ENCODE measurements at regions not wholly inside any gene's neighbourhood (a gene's known extent, or its start where the extent isn't known, plus 50 kb on each side); places are given as distances from the start of the nearest gene placed in this dataset.
"Not testable (repeated sequence)": the region's sequence is repeated elsewhere in the genome, so short reads cannot be mapped to it uniquely, and the experiment has no call there.

DNA sequence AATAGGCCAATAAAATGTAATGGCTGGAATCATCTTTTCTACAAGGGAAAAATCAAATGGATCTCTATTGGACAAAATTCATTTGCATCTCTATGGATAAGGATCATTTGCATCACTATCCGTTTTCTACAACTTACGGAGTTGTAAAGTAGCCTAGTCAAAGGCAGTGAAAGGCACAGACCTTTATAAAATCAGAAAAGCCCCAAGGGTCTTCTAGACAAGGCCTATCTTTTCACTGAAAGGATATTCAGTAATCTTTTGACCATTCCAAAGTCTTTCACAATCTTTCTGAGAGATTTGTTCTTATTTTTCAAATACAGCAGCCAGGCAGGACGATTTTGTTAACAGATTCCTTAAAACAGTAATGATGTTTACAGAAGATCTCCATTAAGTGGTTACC, 119.5 kb upstream of the JADE1 start:
- DNase-seq (ENCODE audit: low spot score) (no peak), ATAC-seq (no peak)

DNA sequence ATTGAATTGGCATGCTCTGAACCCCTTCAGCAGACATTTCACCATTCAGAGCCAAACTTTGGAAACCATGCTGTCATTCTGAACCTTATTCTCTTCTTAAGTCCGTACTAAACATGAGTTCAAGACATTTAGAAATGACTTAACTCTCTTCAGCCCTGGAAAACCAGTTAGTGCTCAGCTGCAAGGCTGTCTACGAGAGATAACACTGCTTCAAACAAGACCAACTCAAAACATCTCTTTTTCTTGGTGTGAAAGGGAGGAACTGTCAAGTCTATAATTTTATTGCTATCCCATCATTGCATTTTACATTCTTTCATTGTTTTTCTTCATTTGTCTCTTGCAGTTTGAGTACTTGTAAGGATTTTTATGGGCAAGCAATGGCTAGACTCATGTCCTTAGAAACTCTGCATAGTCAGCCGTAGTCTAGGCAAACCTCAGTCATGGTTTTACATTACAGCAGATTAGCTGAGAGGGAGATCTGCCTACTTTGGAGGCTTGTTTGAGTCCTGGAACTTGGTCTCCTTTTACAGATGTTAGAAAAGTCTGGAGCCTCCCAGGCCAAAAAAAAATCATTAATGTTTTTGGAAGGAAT, 120.6 kb upstream of the JADE1 start:
- DNase-seq (ENCODE audit: low spot score) (no peak), ATAC-seq (no peak)

DNA sequence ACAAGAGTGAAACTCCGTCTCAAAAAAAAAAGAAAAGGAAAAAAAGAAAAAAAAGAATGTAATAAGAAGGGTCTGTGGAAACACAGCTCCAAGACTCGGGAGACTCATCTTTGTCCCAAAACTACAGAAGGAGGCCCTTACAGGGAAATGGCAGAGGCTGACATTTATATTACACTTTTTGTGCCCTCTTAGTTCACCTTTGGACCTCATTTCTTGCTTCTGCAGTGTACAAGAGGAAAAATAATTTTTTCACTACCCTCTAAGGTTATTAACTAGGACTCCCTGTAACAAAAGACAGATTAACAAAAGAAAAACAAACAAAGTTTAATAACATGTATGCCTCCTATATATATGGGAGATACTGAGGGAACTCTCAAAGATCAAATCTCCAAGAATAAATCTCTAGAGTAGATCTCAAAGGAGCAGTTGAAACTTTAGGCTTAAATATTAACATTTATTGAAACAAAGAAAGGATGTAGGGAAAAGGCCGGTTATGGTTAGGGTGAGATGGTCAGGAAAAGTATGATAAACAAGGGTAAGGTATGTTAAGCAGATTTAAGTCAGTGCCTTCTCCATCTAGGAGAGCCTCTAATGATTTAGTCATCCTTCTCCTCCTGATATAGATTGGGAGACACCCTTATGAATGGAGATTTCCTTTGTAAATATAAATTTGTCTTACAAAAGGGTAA, 121.3 kb upstream of the JADE1 start:
- DNase-seq (ENCODE audit: low spot score) (no peak), ATAC-seq (no peak)

DNA sequence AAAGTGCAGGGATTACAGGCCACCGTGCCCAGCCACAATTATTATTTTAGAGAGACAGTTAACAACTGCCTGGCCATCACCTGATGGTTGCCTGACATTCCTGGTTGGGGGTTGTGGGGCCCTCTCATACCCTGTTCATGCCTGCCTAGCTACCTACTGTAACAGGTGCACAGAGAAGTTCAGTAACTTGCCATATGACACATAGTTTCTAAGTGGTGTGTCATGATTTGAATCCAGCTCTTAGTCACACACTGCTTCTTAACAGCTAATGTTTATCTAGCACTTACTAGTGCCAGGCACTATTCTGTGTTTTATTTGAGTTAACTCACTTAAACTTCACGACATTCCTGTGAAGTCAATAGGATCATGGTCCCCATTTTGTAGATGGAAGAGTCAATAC, 122.7 kb upstream of the JADE1 start:
- DNase-seq (ENCODE audit: low spot score) (no peak), ATAC-seq (no peak)

DNA sequence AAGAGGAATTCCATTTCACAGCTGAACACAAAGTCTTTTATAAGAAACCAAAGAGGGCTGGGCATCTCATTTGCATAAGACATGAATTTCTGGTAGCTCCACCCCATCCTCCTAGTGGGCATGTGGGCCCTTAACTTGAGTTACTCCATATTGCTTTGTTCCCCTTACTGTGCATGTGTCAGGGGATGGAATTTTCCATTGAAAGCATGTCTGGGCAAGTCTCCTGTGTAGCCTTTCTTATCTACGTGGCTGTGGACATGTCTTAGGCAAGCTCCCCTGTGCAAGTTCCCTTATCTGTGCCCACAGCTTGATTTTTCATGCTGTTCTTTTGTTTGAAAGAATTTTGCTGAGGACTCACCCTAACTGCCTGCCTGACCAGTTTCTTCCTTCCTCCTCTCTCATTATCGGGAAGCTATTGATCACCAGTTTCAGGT, 123.5 kb upstream of the JADE1 start:
- DNase-seq (ENCODE audit: low spot score) (no peak), ATAC-seq (no peak)

DNA sequence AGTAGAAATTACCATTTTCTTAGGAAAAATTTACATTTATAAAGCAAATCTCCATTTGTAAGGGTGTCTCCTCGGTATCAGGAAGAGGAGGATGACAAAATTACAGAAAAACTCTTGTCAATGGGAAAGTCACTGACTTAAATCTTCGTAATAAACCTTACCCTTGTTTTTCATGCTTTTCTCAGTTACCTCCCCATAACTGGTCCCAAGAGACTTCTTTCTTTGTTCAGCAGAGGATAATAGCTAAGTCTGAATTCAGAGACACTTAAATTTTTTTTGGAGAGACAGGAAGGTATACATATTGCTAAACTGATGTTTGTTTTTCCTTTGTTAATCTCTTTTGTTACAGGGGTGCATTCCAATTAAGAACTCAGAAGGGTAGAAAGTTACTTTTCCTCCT, 125.5 kb upstream of the JADE1 start:
- no peak for ATAC-seq
- DNase-seq (ENCODE audit: low spot score): no peak

DNA sequence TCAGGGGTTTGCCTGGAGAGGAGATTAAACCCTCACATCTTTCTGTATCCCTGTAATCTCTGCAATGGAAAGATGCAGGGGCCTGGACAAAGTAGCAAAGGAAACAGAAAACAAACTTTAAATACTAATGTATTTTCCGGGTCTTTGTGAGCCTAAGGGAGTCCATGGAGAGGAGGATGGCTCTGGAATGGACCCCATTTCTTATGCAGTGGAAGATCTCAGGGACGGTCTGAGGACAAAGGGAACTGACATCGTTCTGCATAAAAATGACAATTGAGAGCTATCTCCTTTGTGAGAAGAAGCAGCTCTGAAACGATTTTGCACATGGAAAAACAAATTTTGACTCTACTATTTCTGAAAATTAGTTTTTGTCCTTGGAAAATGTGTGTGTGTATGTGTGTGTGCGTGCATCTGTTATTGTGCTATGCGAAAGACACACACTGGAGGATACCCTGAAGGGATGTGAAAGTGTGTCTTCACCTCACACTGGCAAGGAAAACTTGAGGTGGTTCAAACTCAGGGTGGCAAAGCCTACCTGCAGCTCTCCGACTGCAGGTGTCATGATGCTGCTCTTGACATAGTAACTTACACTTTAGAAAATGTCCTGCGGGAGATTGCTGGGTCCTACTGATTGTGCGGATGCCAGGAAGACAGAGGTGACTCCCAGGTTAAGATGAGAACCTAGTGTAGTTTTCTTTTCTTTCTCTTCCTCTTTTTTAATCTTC, 126.4 kb upstream of the JADE1 start:
- ATAC-seq (no peak), DNase-seq (ENCODE audit: low spot score) (no peak)

DNA sequence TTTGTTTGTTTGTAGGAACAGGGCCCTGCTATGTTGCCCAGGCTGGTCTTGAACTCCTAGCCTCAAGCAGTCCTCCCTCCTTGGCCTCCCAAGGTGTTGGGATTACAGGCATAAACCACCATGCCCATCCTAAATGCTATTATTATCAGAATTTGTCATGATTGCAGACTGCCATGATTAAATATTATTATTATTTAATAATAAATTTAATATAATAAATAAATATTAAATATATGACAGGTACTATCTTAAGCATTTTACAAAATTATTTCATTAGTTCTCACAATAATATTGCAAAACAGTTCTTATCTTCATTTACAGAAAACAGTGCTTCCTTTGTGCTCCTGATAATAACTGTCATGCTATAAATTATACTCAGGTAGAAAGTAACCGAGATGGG, 133.4 kb upstream of the JADE1 start:
- ATAC-seq: no peak
- DNase-seq (ENCODE audit: low spot score): no peak

DNA sequence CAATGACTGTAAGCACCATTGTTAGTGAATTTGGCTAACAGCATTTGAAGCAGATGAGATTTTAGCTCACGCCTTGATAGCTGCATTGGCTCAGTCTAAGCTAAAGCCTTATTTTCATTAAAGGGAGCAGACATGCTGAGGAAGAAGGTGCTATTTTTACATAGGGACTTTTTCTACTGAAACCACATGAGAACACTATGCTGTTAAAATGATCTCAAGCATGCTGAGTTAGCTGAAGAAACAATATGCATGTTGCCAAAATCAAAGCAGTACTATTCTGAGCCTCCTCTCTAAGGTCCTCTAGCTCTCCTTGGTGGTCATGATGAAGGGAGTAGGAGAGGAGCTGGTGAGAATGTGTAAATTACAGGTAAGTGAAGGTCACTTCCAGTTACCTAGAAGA, 134.4 kb upstream of the JADE1 start:
- ATAC-seq (no peak), DNase-seq (ENCODE audit: low spot score) (no peak)

DNA sequence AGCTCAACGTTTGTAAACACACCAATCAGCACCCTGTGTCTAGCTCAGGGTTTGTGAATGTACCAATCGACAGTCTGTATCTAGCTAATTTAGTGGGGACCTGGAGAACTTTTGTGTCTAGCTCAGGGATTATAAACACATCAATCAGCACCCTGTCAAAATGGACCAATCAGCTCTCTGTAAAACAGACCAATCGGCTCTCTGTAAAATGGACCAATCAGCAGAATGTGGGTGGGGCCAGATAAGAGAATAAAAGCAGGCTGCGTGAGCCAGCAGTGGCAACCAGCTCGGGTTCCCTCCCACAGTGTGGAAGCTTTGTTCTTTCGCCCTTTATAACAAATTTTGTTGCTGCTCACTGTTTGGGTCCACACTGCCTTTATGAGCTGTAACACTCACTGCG, 136.3 kb upstream of the JADE1 start:
- not testable (repeated sequence) for DNase-seq (ENCODE audit: low spot score); ATAC-seq

DNA sequence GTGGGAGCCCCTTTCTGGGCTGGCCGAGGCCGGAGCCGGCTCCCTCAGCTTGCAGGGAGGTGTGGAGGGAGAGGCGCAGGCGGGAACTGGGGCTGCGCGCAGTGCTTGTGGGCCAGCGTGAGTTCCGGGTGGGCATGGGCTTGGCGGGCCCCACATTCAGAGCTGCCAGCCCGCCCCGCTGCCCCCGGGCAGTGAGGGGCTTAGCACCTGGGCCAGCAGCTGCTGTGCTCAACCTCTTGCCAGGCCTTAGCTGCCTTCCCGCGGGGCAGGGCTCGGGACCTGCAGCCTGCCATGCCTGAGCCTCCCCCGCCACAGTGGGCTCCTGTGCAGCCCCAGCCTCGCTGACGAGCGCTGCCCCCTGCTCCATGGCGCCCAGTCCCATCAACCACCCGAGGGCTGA, 136.9 kb upstream of the JADE1 start:
- ATAC-seq: not testable (repeated sequence)

DNA sequence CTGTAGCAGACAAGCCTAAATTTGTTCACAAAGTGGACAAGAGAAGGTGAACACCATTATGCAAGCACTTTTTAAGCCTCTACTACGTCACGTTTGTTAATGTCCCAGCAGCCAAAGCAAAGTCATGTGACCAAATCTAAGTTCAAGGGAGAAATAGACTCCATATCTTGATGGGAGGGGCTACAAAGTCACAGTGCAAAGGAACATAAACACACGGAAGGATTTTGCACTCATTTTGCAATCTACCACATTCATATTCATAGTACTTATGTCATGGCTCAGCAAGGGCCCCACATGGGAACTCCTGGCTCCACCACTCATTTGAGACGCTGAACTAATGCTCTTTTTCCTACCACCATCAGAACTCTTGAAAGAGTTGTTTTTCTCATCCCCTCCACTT, 139.0 kb upstream of the JADE1 start:
- no peak for DNase-seq (ENCODE audit: low spot score)
- ATAC-seq: no peak

More for the DNA sequence above, 136.9 kb upstream of the JADE1 start:
- DNase-seq (ENCODE audit: low spot score): not testable (repeated sequence)

DNA sequence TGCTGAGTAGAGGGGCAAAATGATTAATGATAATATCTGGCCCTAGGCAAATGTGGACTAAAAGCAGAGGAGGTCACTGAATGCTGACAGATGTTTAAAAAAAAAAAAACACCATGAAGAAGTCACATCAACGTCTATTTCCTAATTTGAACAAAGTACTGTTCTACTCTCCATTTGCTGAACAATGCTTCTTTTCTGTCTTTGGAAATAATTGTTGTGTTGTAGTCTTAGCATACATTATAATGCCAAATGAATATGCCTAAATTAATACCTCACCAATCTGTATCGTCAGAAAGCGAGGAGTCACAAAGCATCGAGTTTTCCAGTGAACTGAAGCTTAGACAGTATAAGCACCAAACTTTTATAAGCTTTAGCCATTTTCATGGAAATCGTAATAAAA, 140.9 kb upstream of the JADE1 start:
- no peak for DNase-seq (ENCODE audit: low spot score)
- ATAC-seq: no peak

DNA sequence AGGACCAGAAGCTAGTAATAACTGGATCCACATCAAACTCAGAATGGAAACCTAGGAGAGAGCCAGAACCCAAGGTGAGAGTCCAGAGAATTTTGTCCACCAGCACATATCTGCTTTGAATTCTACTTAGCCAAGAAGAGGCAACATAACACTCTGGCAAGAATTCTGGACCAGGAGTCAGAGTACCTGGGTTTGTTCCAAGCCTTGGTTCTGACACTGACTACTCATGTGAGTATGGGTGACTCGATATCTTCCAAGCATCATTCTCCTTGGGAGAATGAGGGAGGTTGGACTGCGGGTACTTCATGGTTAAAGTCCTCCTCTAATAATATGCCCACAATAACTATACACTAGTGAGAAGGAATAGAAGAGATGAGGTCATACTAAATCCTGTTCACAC, 144.0 kb upstream of the JADE1 start:
- ATAC-seq: no peak
- DNase-seq (ENCODE audit: low spot score): no peak

DNA sequence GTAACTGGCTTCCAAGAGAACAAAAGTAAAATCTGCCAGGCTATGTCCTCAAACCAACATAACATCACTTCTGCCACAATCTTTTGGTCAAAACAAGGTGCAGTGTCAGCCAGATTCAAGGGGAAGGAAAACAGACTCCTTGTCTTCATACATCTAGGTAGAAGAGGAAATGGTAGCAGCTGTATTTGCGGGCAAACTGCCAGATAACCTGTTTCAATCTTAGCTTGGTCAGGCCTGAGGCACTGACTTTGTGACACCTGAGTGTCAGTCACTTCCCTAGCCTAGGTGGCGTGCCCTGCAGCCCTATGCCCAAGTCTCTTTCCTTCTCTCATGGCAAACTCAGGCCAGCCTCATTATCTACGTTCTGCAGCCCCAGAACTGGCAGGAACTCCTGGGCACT, 146.2 kb upstream of the JADE1 start:
- no peak for ATAC-seq
- DNase-seq (ENCODE audit: low spot score): no peak

DNA sequence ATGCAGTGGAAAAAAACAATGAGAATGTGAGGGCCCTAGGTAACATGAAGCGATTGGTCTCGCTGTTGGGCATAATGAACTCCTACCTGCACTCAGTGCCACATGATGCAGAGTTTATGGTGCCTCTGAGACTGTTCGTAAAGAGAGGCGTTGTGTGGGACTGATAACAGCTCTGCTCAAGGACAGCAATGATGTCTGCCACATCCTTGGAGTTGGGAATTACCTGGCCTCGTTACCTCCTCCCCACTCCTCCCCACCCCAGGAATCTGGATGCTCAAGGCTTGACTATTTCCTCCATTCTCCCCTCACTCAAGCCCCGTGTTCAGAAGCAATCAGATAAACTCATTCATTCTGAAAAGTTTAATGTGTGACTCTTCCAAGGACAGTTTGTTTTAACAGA, 148.0 kb upstream of the JADE1 start:
- ATAC-seq (no peak), DNase-seq (ENCODE audit: low spot score) (no peak)

DNA sequence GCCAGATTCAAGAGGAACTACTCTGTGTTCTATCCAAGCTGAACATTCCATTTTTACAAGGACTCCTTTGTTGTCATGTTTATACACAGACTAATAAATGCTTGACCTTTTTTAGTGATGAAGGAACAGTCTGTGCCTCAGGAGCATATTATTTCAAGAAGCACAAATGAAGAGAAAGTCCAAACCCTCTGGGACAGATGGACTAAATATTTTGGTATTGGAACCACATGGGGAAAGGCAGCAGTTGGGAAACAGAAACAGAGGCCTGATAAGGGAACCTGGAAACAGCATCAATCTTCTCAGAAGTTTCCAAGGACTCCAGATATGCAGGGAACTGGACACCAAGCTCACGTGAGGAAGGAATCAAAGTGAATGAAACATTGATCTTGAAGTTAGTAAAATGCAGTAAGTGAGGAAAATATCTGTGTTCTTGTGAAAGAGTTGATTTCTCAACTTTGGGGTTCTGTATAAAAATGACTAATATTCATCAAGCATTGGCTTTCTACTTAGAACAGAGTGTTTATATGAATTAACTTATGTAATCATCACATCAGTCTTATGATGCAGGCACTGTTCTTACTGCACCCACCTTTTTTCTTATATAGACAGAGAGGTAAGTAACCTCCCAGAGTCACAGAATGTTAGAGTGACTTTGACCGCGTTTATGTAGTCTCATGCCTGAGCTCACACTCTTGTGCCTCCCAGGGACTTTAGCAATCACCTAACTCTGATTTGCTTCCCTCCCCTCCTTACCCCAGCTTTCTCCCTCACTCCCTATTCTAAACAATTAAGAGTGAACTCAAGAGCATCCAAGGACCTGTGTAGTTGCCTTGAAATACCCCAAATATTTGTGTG, 148.9 kb upstream of the JADE1 start:
- DNase-seq (ENCODE audit: low spot score): no peak
- ATAC-seq: no peak

DNA sequence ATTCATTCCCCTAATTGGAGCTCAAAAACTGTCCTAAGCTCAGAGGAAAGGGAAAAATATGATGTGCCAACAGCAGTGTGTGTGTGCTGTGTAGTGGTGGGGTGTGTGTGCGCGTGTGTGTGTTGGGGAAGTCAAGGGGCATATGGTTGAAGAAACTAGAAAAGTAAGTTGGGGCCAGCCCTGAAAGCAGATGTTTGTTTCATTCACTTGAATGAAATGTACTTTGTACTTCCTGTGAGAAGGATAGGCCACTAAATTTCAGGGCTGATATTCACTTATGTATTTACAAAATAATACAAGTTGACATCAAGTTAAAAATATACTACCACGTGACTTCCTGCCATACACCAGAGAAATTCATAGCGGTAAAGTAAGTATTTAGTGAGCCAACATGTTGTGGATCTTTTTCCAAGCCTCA, 151.3 kb upstream of the JADE1 start:
- ATAC-seq (no peak), DNase-seq (ENCODE audit: low spot score) (no peak)

DNA sequence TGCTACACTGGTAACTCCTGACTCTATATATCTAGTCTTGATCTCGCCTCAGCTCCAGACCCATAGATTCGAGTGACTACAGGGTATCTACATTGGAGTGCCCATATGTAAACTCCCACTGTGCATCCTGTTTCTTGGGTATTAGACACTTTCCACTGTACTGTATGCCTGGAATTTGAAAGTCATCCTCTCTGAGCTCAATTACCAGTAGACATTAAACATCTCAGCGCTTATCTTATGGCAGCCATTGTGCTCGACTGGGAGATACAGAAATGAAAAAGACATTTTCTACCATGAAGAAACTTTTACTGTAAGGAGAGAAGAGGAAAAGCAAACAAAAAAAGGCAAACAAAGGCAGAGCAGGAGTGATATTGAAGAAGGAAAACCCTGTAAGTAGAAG, 151.9 kb upstream of the JADE1 start:
- DNase-seq (ENCODE audit: low spot score): no peak
- ATAC-seq: no peak

DNA sequence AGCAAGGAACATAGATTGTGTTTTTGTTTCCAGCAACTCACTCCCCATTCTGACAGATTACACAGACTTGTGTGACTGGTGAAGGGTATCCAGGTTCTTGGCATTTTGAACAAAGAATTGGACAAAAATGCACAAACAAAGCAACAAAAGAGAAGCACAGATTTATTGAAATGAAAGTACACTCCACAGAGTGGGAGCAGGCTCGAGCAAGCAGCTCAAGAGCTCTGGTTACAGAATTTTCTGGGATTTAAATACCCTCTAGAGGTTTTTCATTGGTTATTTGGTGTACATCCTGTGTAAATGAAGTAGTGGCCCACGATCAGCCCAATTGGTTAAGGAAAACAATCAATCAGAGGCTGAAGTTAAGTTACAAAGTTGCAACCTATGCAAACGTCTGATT, 155.0 kb upstream of the JADE1 start:
- DNase-seq (ENCODE audit: low spot score) (no peak), ATAC-seq (no peak)
